ENCODE measurements at regions not wholly inside any gene's neighbourhood (a gene's known extent, or its start where the extent isn't known, plus 50 kb on each side); places are given as distances from the start of the nearest gene placed in this dataset.

- DNase-seq, result no peak
Measured at GRCh38 chr9:134987906-134988700, 70.4 kb upstream of the FCN1 start.

- no peak for DNase-seq
Measured at GRCh38 chr9:134988706-134989105, 71.0 kb upstream of the FCN1 start.

GRCh38 chr9:134989206-134990065 is 71.7 kb upstream of the FCN1 start:
- no peak for DNase-seq

- DNase-seq, result no peak
Measured at GRCh38 chr9:134991808-134992754, 74.4 kb upstream of the FCN1 start.

GRCh38 chr9:134992755-134993124 is 75.0 kb upstream of the FCN1 start:
- DNase-seq, result no peak

- DNase-seq, result no peak
Measured at GRCh38 chr9:134993416-134993815, 75.7 kb upstream of the FCN1 start.

- DNase-seq, result no peak
Measured at GRCh38 chr9:134993996-134994720, 76.4 kb upstream of the FCN1 start.

GRCh38 chr9:134994926-134995791 is 77.4 kb upstream of the FCN1 start:
- no peak for DNase-seq

- no peak for DNase-seq
Measured at GRCh38 chr9:134995792-134996120, 78.0 kb upstream of the FCN1 start.

GRCh38 chr9:134996591-134997530 is 79.1 kb upstream of the FCN1 start:
- no peak for DNase-seq

- no peak for DNase-seq
Measured at GRCh38 chr9:135000647-135001245, 83.0 kb upstream of the FCN1 start.

- DNase-seq, result no peak
Measured at GRCh38 chr9:135001526-135001925, 83.8 kb upstream of the FCN1 start.

GRCh38 chr9:135002336-135002735 is 84.6 kb upstream of the FCN1 start:
- no peak for DNase-seq

GRCh38 chr9:135002802-135003201 is 84.7 kb upstream of the OLFM1 start:
- DNase-seq, result no peak

- no peak for DNase-seq
Measured at GRCh38 chr9:135004772-135005171, 82.7 kb upstream of the OLFM1 start.

GRCh38 chr9:135006911-135007570 is 80.4 kb upstream of the OLFM1 start:
- DNase-seq, result no peak

- DNase-seq, result no peak
Measured at GRCh38 chr9:135007601-135008000, 79.9 kb upstream of the OLFM1 start.

- no peak for DNase-seq
Measured at GRCh38 chr9:135008416-135008815, 79.1 kb upstream of the OLFM1 start.

- no peak for DNase-seq
Measured at GRCh38 chr9:135009051-135009560, 78.4 kb upstream of the OLFM1 start.

Data from NCI-H524 treated with DMSO at 0.1 percent for 48 hours (cell line).